ENCODE measurements at regions not wholly inside any gene's neighbourhood (a gene's known extent, or its start where the extent isn't known, plus 50 kb on each side); places are given as distances from the start of the nearest gene placed in this dataset.

GRCh38 chr16:76724181-76724580 lies 447.0 kb downstream of the CNTNAP4 start:
- no peak for DNase-seq (ENCODE audit: low read depth in 2 of 2)

- DNase-seq (ENCODE audit: low read depth in 2 of 2) = no peak
These were observed 452.3 kb downstream of the CNTNAP4 start for GRCh38 chr16:76729525-76729924.

GRCh38 chr16:76732894-76733293 lies 455.7 kb downstream of the CNTNAP4 start:
- no peak for DNase-seq (ENCODE audit: low read depth in 2 of 2)

- no peak for DNase-seq (ENCODE audit: low read depth in 2 of 2)
These were observed 449.4 kb upstream of the MON1B start for GRCh38 chr16:76741623-76742022.

- DNase-seq (ENCODE audit: low read depth in 2 of 2) = no peak
These were observed 442.3 kb upstream of the MON1B start for GRCh38 chr16:76748461-76749348.

- DNase-seq (ENCODE audit: low read depth in 2 of 2) = no peak
These were observed 441.1 kb upstream of the MON1B start for GRCh38 chr16:76749780-76750375.

GRCh38 chr16:76755496-76755895 lies 435.5 kb upstream of the MON1B start:
- no peak for DNase-seq (ENCODE audit: low read depth in 2 of 2)

GRCh38 chr16:76756423-76756822 lies 434.6 kb upstream of the MON1B start:
- no peak for DNase-seq (ENCODE audit: low read depth in 2 of 2)

- no peak for DNase-seq (ENCODE audit: low read depth in 2 of 2)
These were observed 434.0 kb upstream of the MON1B start for GRCh38 chr16:76756951-76757350.

GRCh38 chr16:76766538-76766937 lies 424.5 kb upstream of the MON1B start:
- no peak for DNase-seq (ENCODE audit: low read depth in 2 of 2)

- no peak for DNase-seq (ENCODE audit: low read depth in 2 of 2)
These were observed 422.7 kb upstream of the MON1B start for GRCh38 chr16:76768316-76768715.

- DNase-seq (ENCODE audit: low read depth in 2 of 2) = no peak
These were observed 422.0 kb upstream of the MON1B start for GRCh38 chr16:76768948-76769347.

- DNase-seq (ENCODE audit: low read depth in 2 of 2) = no peak
These were observed 419.8 kb upstream of the MON1B start for GRCh38 chr16:76771216-76771615.

- DNase-seq (ENCODE audit: low read depth in 2 of 2) = no peak
These were observed 413.1 kb upstream of the MON1B start for GRCh38 chr16:76777721-76778465.

- DNase-seq (ENCODE audit: low read depth in 2 of 2) = no peak
These were observed 410.4 kb upstream of the MON1B start for GRCh38 chr16:76780556-76780955.

- DNase-seq (ENCODE audit: low read depth in 2 of 2) = no peak
These were observed 406.5 kb upstream of the MON1B start for GRCh38 chr16:76784530-76784929.

- DNase-seq (ENCODE audit: low read depth in 2 of 2) = no peak
These were observed 403.6 kb upstream of the MON1B start for GRCh38 chr16:76787394-76787793.

- DNase-seq (ENCODE audit: low read depth in 2 of 2) = no peak
These were observed 399.8 kb upstream of the MON1B start for GRCh38 chr16:76791151-76791550.

GRCh38 chr16:76796416-76796815 lies 394.6 kb upstream of the MON1B start:
- DNase-seq (ENCODE audit: low read depth in 2 of 2) = no peak

- no peak for DNase-seq (ENCODE audit: low read depth in 2 of 2)
These were observed 394.0 kb upstream of the MON1B start for GRCh38 chr16:76796978-76797377.

GRCh38 chr16:76797457-76797856 lies 393.5 kb upstream of the MON1B start:
- no peak for DNase-seq (ENCODE audit: low read depth in 2 of 2)

GRCh38 chr16:76800196-76800595 lies 390.8 kb upstream of the MON1B start:
- no peak for DNase-seq (ENCODE audit: low read depth in 2 of 2)

GRCh38 chr16:76801357-76801756 lies 389.6 kb upstream of the MON1B start:
- no peak for DNase-seq (ENCODE audit: low read depth in 2 of 2)
